Thymus (tissue), 11 donors: ENCODE measurements at regions not wholly inside any gene's neighbourhood (a gene's known extent, or its start where the extent isn't known, plus 50 kb on each side); places are given as distances from the start of the nearest gene placed in this dataset.

Experiments
- DNase-seq, 9 donors: peaks; one replicate each; pipeline ENCODE4 v3.0.0-alpha.2; 2013; ENCODE audit warnings: low spot score in 9 of 9, low read depth in 6 of 9, missing footprints in 1 of 9
- H3K27ac ChIP-seq, 2 donors: one replicate each; pipeline ENCODE4 v1.5.1; 2013; ENCODE audit warnings: control low read depth in 1 of 2, low read depth in 1 of 2, low read length in 1 of 2, mild to moderate bottlenecking in 1 of 2, moderate library complexity in 1 of 2
- H3K27me3 ChIP-seq, 2 donors: one replicate each; pipeline ENCODE4 v1.5.1; 2013; ENCODE audit warnings: low read length in 1 of 2; ENCODE audit not compliant: control insufficient read depth in 2 of 2, insufficient read depth in 1 of 2
- H3K36me3 ChIP-seq, 2 donors: one replicate each; pipeline ENCODE4 v1.5.1; 2013; ENCODE audit warnings: low read length in 1 of 2, mild to moderate bottlenecking in 1 of 2, moderate library complexity in 1 of 2; ENCODE audit not compliant: control insufficient read depth in 2 of 2, insufficient read depth in 2 of 2
- H3K4me1 ChIP-seq, 2 donors: one replicate each; pipeline ENCODE4 v1.5.1; 2013; ENCODE audit warnings: low read length in 2 of 2; ENCODE audit not compliant: control insufficient read depth in 2 of 2, insufficient read depth in 2 of 2
- H3K4me3 ChIP-seq, 2 donors: one replicate each; pipeline ENCODE4 v1.5.1; 2013; ENCODE audit warnings: low read length in 2 of 2, control low read depth in 1 of 2, mild to moderate bottlenecking in 1 of 2
- H3K9me3 ChIP-seq, 2 donors: one replicate each; pipeline ENCODE4 v1.5.1; 2013; ENCODE audit warnings: low read length in 1 of 2, mild to moderate bottlenecking in 1 of 2; ENCODE audit not compliant: control insufficient read depth in 2 of 2, insufficient read depth in 1 of 2
- WGBS: extraction: QIAGEN DNeasy Blood & Tissue Kit; methylation state at CpG from one replicate; pipeline ENCODE4 v1.1.7; 2013; 5-methylcytosine and 5-hydroxymethylcytosine counted together
- donor health status: healthy.

DNA sequence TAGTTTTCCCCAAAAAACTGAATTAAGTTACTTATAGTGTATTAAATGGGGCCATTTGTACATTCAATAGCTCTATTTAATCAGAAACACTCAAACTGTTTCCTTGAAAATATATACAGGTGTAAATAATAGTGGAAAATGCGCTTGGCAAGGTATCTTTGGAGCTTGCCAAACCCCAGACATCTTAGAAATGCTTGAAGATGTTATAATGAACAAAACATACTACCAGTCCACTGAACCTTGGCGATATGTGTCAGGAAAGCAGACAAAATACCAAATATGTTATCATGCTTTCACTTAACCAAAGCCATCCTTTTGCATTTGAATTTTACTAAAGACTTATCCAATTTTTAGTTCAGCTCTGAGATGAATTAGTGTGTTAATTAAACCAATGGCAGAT is 352.7 kb upstream of the SEMA3A start:
- 84% methylated on average over 2 of the region's 2 CpGs for WGBS
- DNase-seq: no peak
- H3K4me1 ChIP-seq: no peaks in the 10 kb centered on the region

DNA sequence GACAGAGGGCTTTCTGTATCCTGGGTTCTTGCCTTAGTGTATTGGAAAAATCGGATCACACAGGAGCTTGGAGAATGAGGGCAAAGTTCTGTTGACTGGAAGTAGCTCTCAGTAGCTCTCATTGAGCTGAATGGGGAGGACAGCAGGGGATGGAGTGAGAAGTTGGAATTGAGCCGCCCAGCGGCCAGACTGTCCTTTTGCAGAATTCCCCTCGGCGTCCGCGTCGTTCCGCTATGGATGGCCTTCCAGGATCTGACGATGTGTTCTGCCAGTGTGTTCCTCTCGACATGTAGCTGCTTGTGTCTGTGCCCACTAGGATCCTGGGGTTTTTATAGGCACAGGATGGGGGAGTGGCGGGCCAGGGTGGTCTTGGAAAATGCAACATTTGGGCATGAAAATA is 351.8 kb upstream of the SEMA3A start:
- H3K4me3 ChIP-seq: no peak overlapping the region
- 96% methylated on average over 12 of the region's 12 CpGs for whole genome bisulfite sequencing
- H3K4me1 ChIP-seq: no peaks in the 10 kb centered on the region
- DNase-seq: no peak
- no peaks in the 10 kb centered on the region for H3K36me3 ChIP-seq
- H3K27me3 ChIP-seq: no peaks in the 10 kb centered on the region
- H3K9me3 ChIP-seq: no peaks in the 10 kb centered on the region
- no peak overlapping the region for H3K27ac ChIP-seq

More for the DNA sequence above, 352.7 kb upstream of the SEMA3A start:
- Histone ChIP-seq H3K9me3 (no peaks in the 10 kb centered on the region), H3K36me3 (no peaks in the 10 kb centered on the region), H3K27ac (no peak overlapping the region), H3K4me3 (no peak overlapping the region), H3K27me3 (no peaks in the 10 kb centered on the region)

DNA sequence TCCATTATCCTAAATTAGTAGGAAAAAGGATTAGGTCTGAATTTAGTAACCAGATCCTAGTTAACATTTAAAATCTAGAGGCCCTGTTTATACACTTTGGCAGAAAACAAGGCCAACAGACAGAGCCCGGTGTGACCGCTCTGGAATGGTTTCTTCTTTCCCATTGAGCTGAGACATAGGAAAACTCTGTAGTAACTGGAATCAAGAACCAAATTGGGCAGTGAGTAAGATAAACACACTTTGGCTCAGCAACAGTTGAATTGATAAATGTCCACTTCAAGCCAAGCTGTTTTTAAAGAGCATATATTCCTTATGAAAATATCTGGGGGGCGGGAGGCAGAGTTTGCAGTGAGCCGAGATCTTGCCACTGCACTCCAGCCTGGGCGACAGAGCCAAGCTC is 343.7 kb upstream of the SEMA3A start:
- WGBS: 96% methylated on average over 5 of the region's 5 CpGs
- Histone ChIP-seq H3K4me3 (no peak overlapping the region), H3K36me3 (no peaks in the 10 kb centered on the region), H3K4me1 (no peaks in the 10 kb centered on the region), H3K9me3 (no peaks in the 10 kb centered on the region), H3K27me3 (no peaks in the 10 kb centered on the region), H3K27ac (no peak overlapping the region)
- no peak for DNase-seq

DNA sequence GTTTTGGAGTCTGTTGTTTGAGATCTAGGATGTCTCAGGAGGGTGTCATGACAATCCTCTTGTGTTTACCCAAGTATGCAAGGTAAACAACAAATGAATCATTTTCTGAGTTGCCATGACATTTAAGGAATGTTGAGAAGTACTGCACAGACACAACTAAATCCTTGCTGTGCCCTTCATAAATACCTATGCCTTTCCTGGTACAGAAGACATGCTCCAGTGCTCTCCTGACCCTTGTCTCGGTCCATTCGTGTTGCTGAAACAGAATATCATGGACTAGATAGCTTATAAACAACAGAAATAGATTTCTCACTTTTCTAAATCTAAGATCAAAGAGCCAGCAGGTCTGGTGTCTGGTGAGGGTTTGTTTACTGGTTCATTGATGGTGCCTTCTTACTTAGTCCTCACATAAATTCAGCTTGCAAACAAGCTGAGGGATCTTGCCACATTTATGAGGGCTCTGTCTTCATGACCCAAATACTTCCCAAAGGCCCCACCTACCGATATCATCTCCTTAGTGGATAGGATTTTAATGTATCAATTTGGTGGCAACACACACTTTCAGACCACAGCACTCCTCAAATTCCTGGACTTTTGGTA is 341.8 kb upstream of the SEMA3A start:
- Histone ChIP-seq H3K4me1 (no peaks in the 10 kb centered on the region), H3K27me3 (no peaks in the 10 kb centered on the region), H3K4me3 (no peak overlapping the region), H3K9me3 (no peaks in the 10 kb centered on the region), H3K27ac (no peak overlapping the region), H3K36me3 (no peaks in the 10 kb centered on the region)
- WGBS: 87% methylated on average over 3 of the region's 3 CpGs
- no peak for DNase-seq

DNA sequence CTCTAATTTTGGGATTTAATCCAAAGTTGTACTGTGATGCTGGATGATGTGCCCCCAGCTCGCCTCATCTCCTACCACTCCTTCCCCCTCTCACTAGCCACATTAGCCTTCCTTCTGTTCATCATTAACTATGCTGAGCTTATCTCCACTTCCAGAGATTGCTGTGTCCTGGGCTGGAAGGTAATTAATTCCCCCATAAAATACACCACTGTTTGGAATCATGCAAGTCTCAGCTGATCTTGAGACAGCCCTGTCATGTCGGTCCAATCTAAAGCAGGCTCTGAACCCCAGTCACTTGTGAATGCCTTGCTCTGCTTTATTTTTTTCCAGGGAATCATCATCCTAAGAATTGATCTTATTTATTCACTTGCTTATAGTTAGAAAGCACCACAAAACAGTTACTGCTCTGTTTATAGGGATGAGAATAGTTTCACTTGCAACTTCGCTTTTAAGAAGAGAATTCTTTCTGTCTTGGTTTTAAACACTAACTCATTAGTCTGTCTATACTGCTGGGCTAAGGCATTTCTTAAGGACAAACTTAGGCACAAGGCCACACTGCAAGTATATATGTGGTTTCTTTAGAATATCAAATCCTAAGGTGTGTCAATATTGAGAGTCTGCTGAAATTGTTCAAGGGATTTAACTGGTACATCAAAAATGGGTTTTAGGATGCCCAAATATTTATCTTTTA is 341.1 kb upstream of the SEMA3A start:
- DNase-seq: no peak
- Histone ChIP-seq H3K27me3 (no peaks in the 10 kb centered on the region), H3K27ac (no peak overlapping the region), H3K4me3 (no peak overlapping the region), H3K36me3 (no peaks in the 10 kb centered on the region), H3K9me3 (no peaks in the 10 kb centered on the region), H3K4me1 (no peaks in the 10 kb centered on the region)
- 56% methylated on average over 3 of the region's 3 CpGs for whole genome bisulfite sequencing

DNA sequence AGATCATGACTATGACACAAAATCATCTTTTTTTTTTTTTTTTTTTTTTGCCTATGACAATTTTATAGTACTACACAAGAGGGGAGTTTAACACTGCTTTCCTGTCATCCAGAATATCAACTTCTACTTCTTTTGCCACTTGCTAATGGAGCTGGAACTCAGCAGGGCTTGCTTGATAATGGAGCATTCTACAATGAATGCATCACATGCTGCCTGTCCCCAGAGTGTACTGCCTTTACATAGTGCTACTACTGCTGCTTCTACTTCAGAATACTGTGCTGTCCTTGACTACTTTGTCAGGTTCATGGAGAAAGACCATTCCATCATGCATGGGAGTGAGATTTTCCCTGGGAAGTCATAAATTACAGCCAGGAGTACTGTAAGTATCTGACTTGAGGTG is 338.6 kb upstream of the SEMA3A start:
- H3K4me1 ChIP-seq: no peaks in the 10 kb centered on the region
- no peaks in the 10 kb centered on the region for H3K27me3 ChIP-seq
- no peaks in the 10 kb centered on the region for H3K36me3 ChIP-seq
- H3K27ac ChIP-seq: no peak overlapping the region
- no peak overlapping the region for H3K4me3 ChIP-seq
- no peaks in the 10 kb centered on the region for H3K9me3 ChIP-seq
- no peak for DNase-seq

DNA sequence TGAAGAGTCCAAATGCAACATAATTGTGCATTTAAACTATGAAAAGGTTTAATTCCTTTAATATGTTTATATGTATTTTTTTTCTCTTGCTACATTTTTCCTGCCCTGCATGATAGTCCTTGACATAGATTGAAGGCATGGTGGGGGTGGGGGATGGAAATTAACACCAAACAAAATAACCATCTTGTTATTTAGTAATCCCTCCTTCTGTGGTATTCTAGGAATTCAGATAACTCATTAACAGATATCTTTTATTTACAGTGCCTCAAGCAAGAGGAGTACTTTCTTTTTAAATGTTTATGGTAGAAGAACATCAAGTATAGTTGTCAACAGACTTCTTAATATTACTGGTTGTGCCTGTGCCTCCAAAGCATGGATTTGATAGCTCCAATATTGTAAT is 337.6 kb upstream of the SEMA3A start:
- H3K27me3 ChIP-seq: no peaks in the 10 kb centered on the region
- no peaks in the 10 kb centered on the region for H3K4me1 ChIP-seq
- no peak overlapping the region for H3K4me3 ChIP-seq
- no peaks in the 10 kb centered on the region for H3K9me3 ChIP-seq
- H3K27ac ChIP-seq: no peak overlapping the region
- no peaks in the 10 kb centered on the region for H3K36me3 ChIP-seq
- no peak for DNase-seq

DNA sequence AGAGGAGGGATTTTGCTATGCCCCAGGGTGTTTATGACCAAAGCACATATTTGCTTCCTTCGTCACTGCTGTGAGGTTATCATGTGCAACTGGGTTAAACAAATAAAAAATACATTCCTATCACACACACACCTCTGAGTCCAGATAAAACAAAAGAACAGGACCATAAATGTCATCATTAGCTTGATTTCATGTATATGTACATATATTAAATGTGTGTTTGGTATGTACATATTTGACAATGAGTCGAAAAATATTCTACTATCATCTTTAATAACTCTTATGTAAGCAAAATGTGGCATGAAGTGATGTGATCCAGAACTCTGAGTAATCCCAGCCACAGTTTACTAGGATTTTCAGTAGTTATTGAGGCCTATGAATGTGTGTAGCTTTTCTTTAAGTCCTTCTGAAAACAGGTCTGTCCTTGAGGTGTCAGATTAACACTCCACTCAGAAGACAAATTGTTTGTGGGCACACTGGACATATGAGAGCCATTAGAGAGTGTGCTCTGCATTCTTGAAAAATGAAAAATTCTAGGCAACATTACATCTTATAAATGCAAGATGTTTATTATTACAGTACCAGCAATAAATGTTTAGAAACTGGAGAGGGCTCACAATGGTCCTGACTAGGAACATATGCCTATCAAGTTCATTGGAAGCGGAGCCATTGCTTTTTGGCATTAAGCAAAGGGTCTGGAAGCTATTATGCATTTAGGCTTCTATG is 335.1 kb upstream of the SEMA3A start:
- H3K27ac ChIP-seq: no peak overlapping the region

DNA sequence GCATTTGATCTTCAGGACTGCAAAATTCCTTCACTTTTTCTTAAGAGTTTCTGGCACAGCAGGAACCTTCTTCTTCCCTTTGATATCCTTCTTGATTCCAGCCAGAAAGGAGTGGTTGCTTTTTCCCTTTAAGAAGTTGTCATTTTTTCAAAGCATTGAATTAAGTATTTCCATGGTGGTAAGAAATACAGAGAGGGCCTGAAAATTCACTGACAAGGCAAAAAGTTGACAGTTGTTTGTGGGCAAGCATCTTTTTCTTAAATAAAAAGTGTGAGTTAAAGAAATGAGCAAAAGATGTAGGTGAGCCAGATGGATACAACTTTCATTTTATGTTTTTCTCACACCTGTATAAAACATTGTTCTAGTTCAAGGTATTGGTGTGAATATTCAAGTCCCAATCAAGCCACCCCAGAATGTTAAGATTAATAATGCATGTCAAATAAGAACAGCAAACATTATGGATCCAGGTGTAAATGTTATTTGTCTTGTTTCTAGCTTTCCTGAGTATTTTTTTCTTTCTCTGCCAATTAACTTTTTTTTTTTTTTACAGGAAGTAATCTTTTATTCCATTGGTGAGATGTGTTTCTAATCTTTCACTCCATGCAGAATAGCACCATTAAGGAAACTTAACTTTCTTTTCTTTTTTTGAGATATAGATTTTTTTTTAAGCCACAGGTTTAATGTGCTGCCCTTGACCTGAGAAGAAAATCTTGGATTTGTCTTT is 334.3 kb upstream of the SEMA3A start:
- no peaks in the 10 kb centered on the region for H3K9me3 ChIP-seq
- H3K27me3 ChIP-seq: no peaks in the 10 kb centered on the region
- DNase-seq: no peak
- no peaks in the 10 kb centered on the region for H3K36me3 ChIP-seq
- no peak overlapping the region for H3K27ac ChIP-seq
- H3K4me1 ChIP-seq: no peaks in the 10 kb centered on the region
- H3K4me3 ChIP-seq: no peak overlapping the region

More for the DNA sequence above, 335.1 kb upstream of the SEMA3A start:
- Histone ChIP-seq H3K36me3 (no peaks in the 10 kb centered on the region), H3K9me3 (no peaks in the 10 kb centered on the region), H3K27me3 (no peaks in the 10 kb centered on the region), H3K4me1 (no peaks in the 10 kb centered on the region), H3K4me3 (no peak overlapping the region)
- 87% methylated on average over 3 of the region's 3 CpGs for WGBS
- DNase-seq: no peak
